IPS-20b (cell line): ENCODE measurements at regions not wholly inside any gene's neighbourhood (a gene's known extent, or its start where the extent isn't known, plus 50 kb on each side); places are given as distances from the start of the nearest gene placed in this dataset.

Experiments used
- H3K27ac ChIP-seq: one replicate; pipeline ENCODE4 v1.5.1; 2013; ENCODE audit warnings: low read length
- H3K27me3 ChIP-seq: 2 replicates; pipeline ENCODE4 v1.6.1; 2013; ENCODE audit warnings: mild to moderate bottlenecking, low read length, inconsistent platforms; ENCODE audit not compliant: insufficient read depth
- H3K36me3 ChIP-seq: 2 replicates; pipeline ENCODE4 v1.6.1; 2013; ENCODE audit warnings: low read depth, mild to moderate bottlenecking, inconsistent platforms, low read length, moderate library complexity; ENCODE audit not compliant: insufficient read depth
- H3K4me1 ChIP-seq: 2 replicates; pipeline ENCODE4 v1.6.1; 2013; ENCODE audit warnings: mild to moderate bottlenecking, control low read depth, inconsistent platforms, low read length, moderate library complexity; ENCODE audit not compliant: insufficient read depth
- H3K4me3 ChIP-seq: 2 replicates; pipeline ENCODE4 v1.5.1; 2013; ENCODE audit warnings: mild to moderate bottlenecking, low read length, inconsistent platforms
- H3K9ac ChIP-seq: 2 replicates; pipeline ENCODE4 v1.6.1; 2013; ENCODE audit warnings: low read depth, mild to moderate bottlenecking, inconsistent platforms, low read length, moderate library complexity
- H3K9me3 ChIP-seq: 2 replicates; pipeline ENCODE4 v1.6.1; 2013; ENCODE audit warnings: mild to moderate bottlenecking, low read depth, low read length, inconsistent platforms; ENCODE audit not compliant: insufficient read depth

- Histone ChIP-seq H3K27ac (no peak overlapping the region), H3K36me3 (no peaks in the 10 kb centered on the region), H3K27me3 (no peaks in the 10 kb centered on the region), H3K4me3 (no peak overlapping the region), H3K4me1 (no peaks in the 10 kb centered on the region), H3K9me3 (no peaks in the 10 kb centered on the region), H3K9ac (no peak overlapping the region)
These were observed 77.9 kb upstream of the RRP15 start for GRCh38 chr1:218207194-218207593.

GRCh38 chr1:218209351-218209861 is 75.7 kb upstream of the RRP15 start:
- Histone ChIP-seq H3K4me3 (no peak overlapping the region), H3K27ac (no peak overlapping the region), H3K9ac (no peak overlapping the region), H3K9me3 (no peaks in the 10 kb centered on the region), H3K27me3 (no peaks in the 10 kb centered on the region), H3K36me3 (no peaks in the 10 kb centered on the region), H3K4me1 (no peaks in the 10 kb centered on the region)

GRCh38 chr1:218211241-218211640 is 73.9 kb upstream of the RRP15 start:
- Histone ChIP-seq H3K27me3 (no peaks in the 10 kb centered on the region), H3K27ac (no peak overlapping the region)

GRCh38 chr1:218217040-218217439 is 68.1 kb upstream of the RRP15 start:
- H3K27ac ChIP-seq: no peak overlapping the region
- no peaks in the 10 kb centered on the region for H3K9me3 ChIP-seq
- 0 out of 2 replicates have a peak overlapping the region, but pooled peaks have one; percentile 7 for H3K4me3 ChIP-seq
- H3K36me3 ChIP-seq: no peaks in the 10 kb centered on the region
- H3K4me1 ChIP-seq: no peaks in the 10 kb centered on the region; the same call in 1 of the 2 replicates
- no peak overlapping the region for H3K9ac ChIP-seq
- H3K27me3 ChIP-seq: no peaks in the 10 kb centered on the region

More at GRCh38 chr1:218211241-218211640, 73.9 kb upstream of the RRP15 start:
- H3K4me3 ChIP-seq: no peak overlapping the region
- H3K36me3 ChIP-seq: no peaks in the 10 kb centered on the region
- H3K4me1 ChIP-seq: no peaks in the 10 kb centered on the region
- H3K9me3 ChIP-seq: no peaks in the 10 kb centered on the region
- no peak overlapping the region for H3K9ac ChIP-seq

- Histone ChIP-seq H3K27ac (no peak overlapping the region), H3K4me1 (no peaks in the 10 kb centered on the region; the same call in 1 of the 2 replicates), H3K9ac (no peak overlapping the region), H3K36me3 (no peaks in the 10 kb centered on the region), H3K9me3 (no peaks in the 10 kb centered on the region), H3K4me3 (no peak overlapping the region), H3K27me3 (no peaks in the 10 kb centered on the region)
These were observed 65.6 kb upstream of the RRP15 start for GRCh38 chr1:218219460-218219859.

GRCh38 chr1:218224101-218224500 is 61.0 kb upstream of the RRP15 start:
- no peak overlapping the region for H3K9ac ChIP-seq
- H3K27ac ChIP-seq: no peak overlapping the region
- no peaks in the 10 kb centered on the region for H3K27me3 ChIP-seq
- H3K4me1 ChIP-seq: no peaks in the 10 kb centered on the region
- H3K4me3 ChIP-seq: no peak overlapping the region
- H3K36me3 ChIP-seq: no peaks in the 10 kb centered on the region
- no peaks in the 10 kb centered on the region for H3K9me3 ChIP-seq

GRCh38 chr1:218226005-218226404 is 59.1 kb upstream of the RRP15 start:
- H3K36me3 ChIP-seq: no peaks in the 10 kb centered on the region
- no peaks in the 10 kb centered on the region for H3K4me1 ChIP-seq
- H3K9ac ChIP-seq: no peak overlapping the region

More at GRCh38 chr1:218226005-218226404, 59.1 kb upstream of the RRP15 start:
- Histone ChIP-seq H3K4me3 (no peak overlapping the region), H3K27ac (no peak overlapping the region), H3K9me3 (no peaks in the 10 kb centered on the region), H3K27me3 (no peaks in the 10 kb centered on the region)
